Uterus (tissue), 2 donors: ENCODE measurements at regions not wholly inside any gene's neighbourhood (a gene's known extent, or its start where the extent isn't known, plus 50 kb on each side); places are given as distances from the start of the nearest gene placed in this dataset.

ENCODE experiments used
- CTCF ChIP-seq, 4 experiments: fragments of 200-600 bp in 2 of 4; fragments of 450-650 bp in 2 of 4; sonication (generic) in 2 of 4; IDR thresholded peaks; one replicate each; pipeline ENCODE4 v1.5.1; 2016 to 2019; ENCODE audit warnings: antibody characterized with exemption in 4 of 4, mild to moderate bottlenecking in 2 of 4, moderate library complexity in 1 of 4
- POLR2A ChIP-seq, 2 donors: fragments of 450-650 bp; IDR thresholded peaks; one replicate each; pipeline ENCODE4 v1.6.1; 2016; ENCODE audit warnings: antibody characterized with exemption in 2 of 2, mild to moderate bottlenecking in 1 of 2, moderate library complexity in 1 of 2

- TF ChIP-seq CTCF (IDR thresholded peaks at IDR 0.05) (no peak), POLR2A (IDR thresholded peaks at IDR 0.05) (no peak)
These were observed 128.9 kb upstream of the CFAP20DC start for GRCh38 chr3:59178698-59179097.
